ENCODE measurements at regions not wholly inside any gene's neighbourhood (a gene's known extent, or its start where the extent isn't known, plus 50 kb on each side); places are given as distances from the start of the nearest gene placed in this dataset.

DNA sequence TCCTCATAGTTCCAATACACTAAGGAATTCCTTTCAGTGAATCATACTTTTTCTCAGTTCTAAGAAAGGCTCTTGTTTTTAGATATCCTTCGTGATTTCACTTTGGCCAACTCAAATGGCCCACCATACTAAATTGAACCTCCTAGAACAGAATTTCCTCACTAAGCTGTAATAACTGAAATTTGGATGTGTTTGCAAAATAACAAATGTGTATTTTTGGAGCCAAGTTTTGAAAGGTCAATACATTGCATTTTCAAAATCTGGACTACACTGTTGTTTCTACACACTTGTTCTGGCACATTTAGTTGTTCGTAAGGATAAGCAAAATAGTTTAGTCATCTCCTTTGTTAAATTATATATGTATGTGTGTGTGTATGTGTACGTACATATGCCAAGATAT, 439.0 kb upstream of the STXBP6 start:
- TF ChIP-seq, protein P1, sequence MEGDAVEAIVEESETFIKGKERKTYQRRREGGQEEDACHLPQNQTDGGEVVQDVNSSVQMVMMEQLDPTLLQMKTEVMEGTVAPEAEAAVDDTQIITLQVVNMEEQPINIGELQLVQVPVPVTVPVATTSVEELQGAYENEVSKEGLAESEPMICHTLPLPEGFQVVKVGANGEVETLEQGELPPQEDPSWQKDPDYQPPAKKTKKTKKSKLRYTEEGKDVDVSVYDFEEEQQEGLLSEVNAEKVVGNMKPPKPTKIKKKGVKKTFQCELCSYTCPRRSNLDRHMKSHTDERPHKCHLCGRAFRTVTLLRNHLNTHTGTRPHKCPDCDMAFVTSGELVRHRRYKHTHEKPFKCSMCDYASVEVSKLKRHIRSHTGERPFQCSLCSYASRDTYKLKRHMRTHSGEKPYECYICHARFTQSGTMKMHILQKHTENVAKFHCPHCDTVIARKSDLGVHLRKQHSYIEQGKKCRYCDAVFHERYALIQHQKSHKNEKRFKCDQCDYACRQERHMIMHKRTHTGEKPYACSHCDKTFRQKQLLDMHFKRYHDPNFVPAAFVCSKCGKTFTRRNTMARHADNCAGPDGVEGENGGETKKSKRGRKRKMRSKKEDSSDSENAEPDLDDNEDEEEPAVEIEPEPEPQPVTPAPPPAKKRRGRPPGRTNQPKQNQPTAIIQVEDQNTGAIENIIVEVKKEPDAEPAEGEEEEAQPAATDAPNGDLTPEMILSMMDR (IDR thresholded peaks at IDR 0.05; ENCODE audit: insufficient read depth, low read length, poor library complexity, severe bottlenecking), result no peak
- no peak for TF ChIP-seq EZH2phosphoT487 (conservative IDR thresholded peaks at IDR 0.05; ENCODE audit: low read length)
